ENCODE measurements at regions not wholly inside any gene's neighbourhood (a gene's known extent, or its start where the extent isn't known, plus 50 kb on each side); places are given as distances from the start of the nearest gene placed in this dataset.

DNA sequence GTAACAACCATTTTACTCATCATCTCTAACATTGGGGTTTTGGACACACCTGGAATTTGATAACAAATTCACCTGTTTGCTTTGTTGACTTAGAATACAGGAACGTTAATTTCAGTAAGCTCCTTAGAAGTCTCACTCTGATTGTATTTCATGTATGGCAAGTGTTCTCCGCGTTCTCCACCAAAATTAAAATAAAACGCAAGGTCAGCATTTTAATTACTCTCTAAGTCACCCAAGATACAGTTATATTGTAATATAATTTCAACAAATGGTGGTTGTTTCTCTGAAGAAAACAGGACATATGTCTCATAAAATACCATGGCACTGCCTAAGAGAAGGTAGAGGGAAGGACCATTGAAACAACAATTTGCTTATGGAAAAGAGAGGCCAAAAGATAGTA is 742.1 kb downstream of the LIG4 start:
- TF ChIP-seq, protein P1, sequence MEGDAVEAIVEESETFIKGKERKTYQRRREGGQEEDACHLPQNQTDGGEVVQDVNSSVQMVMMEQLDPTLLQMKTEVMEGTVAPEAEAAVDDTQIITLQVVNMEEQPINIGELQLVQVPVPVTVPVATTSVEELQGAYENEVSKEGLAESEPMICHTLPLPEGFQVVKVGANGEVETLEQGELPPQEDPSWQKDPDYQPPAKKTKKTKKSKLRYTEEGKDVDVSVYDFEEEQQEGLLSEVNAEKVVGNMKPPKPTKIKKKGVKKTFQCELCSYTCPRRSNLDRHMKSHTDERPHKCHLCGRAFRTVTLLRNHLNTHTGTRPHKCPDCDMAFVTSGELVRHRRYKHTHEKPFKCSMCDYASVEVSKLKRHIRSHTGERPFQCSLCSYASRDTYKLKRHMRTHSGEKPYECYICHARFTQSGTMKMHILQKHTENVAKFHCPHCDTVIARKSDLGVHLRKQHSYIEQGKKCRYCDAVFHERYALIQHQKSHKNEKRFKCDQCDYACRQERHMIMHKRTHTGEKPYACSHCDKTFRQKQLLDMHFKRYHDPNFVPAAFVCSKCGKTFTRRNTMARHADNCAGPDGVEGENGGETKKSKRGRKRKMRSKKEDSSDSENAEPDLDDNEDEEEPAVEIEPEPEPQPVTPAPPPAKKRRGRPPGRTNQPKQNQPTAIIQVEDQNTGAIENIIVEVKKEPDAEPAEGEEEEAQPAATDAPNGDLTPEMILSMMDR (IDR thresholded peaks at IDR 0.05; ENCODE audit: low read depth, low read length, missing control alignments): no peak
- no peak overlapping the region for H3K4me3 ChIP-seq (ENCODE audit: low read depth, low read length)
- in situ Hi-C loops (cut with HindIII; ENCODE audit: low sequenced_read_pairs): no loop called here
- no peak for DNase-seq (ENCODE audit: low read depth)

- TF ChIP-seq, protein P1 (IDR thresholded peaks at IDR 0.05; ENCODE audit: low read depth, low read length, missing control alignments): no peak
- no peak overlapping the region for H3K4me3 ChIP-seq (ENCODE audit: low read depth, low read length)
- peak; percentile 40 for DNase-seq (ENCODE audit: low read depth)
- in situ Hi-C loops (cut with HindIII; ENCODE audit: low sequenced_read_pairs): no loop called here
Measured at GRCh38 chr13:107466326-107467099, 748.8 kb downstream of the LIG4 start.

DNA sequence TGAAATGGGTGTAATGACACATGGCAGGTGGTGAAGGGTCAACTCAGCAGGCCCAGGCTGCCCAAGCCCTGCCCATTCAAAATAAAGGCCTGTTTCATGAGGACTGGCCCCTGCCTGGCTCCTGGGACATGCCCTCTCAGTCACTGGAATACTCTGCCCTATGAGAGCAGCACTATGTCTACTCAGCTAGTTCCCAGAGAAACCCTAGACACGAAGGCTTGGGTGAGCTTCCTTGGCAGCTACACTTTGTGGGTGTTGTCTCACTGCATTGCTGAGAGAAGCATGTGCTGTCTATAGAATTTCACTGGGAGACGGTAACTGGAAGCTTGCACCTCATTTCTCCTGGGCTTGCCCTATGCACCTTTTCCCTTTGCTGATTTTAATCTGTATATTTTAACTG is 752.8 kb downstream of the LIG4 start:
- in situ Hi-C loops (cut with HindIII; ENCODE audit: low sequenced_read_pairs): no loop called here
- TF ChIP-seq, protein P1 (IDR thresholded peaks at IDR 0.05; ENCODE audit: low read depth, low read length, missing control alignments): no peak
- H3K4me3 ChIP-seq (ENCODE audit: low read depth, low read length): no peak overlapping the region
- DNase-seq (ENCODE audit: low read depth): no peak

DNA sequence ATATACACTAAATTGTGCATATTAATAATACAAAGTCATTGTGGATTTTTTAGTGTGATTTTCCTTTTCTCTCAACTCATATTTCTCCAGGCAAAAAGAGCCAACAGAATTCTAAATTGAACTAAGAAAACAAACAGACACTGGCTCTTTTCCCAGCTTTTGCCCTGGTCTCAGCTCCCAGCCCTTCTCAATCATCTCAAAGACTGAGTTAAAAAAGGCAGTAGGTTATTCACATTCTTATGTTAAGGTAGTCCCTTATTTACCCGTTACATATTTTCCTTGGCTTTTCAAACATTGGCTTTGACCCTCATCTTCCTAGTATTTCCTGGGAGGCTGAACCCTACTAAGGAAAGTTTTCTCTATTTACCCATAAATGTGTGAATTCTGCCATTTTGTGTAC is 753.6 kb downstream of the LIG4 start:
- H3K4me3 ChIP-seq (ENCODE audit: low read depth, low read length): no peak overlapping the region
- TF ChIP-seq, protein P1 (IDR thresholded peaks at IDR 0.05; ENCODE audit: low read depth, low read length, missing control alignments): no peak
- in situ Hi-C loops (cut with HindIII; ENCODE audit: low sequenced_read_pairs): no loop called here
- peak; percentile 63 for DNase-seq (ENCODE audit: low read depth)

DNA sequence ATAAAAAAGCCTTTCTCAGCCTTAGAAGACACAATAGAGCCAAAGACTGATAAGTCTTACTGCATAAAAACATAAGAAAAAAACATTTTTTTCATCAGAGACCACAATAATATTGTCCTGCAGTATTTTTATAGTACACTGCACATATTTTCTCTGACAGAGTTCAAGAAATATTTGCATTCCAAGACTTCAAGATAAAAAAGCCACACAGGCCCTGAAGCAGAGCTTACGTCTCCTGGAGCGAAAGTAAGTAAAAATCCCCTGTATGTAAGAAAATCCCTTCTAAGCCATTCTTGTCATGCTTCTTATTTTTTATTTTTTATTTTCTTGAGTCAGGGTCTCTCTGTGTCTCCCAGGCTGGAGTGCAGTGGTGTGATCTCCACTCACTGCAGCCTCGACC is 755.9 kb downstream of the LIG4 start:
- DNase-seq (ENCODE audit: low read depth): peak; percentile 76
- TF ChIP-seq, protein P1 (IDR thresholded peaks at IDR 0.05; ENCODE audit: low read depth, low read length, missing control alignments): no peak
- in situ Hi-C loops (cut with HindIII; ENCODE audit: low sequenced_read_pairs): no loop called here
- no peak overlapping the region for H3K4me3 ChIP-seq (ENCODE audit: low read depth, low read length)

GRCh38 chr13:107458269-107458668 is 757.1 kb downstream of the LIG4 start:
- in situ Hi-C loops (cut with HindIII; ENCODE audit: low sequenced_read_pairs): no loop called here
- TF ChIP-seq, protein P1 (IDR thresholded peaks at IDR 0.05; ENCODE audit: low read depth, low read length, missing control alignments): no peak
- no peak for DNase-seq (ENCODE audit: low read depth)
- no peak overlapping the region for H3K4me3 ChIP-seq (ENCODE audit: low read depth, low read length)

Measured in astrocyte of the cerebellum (primary cell).